ENCODE measurements at regions not wholly inside any gene's neighbourhood (a gene's known extent, or its start where the extent isn't known, plus 50 kb on each side); places are given as distances from the start of the nearest gene placed in this dataset.

DNA sequence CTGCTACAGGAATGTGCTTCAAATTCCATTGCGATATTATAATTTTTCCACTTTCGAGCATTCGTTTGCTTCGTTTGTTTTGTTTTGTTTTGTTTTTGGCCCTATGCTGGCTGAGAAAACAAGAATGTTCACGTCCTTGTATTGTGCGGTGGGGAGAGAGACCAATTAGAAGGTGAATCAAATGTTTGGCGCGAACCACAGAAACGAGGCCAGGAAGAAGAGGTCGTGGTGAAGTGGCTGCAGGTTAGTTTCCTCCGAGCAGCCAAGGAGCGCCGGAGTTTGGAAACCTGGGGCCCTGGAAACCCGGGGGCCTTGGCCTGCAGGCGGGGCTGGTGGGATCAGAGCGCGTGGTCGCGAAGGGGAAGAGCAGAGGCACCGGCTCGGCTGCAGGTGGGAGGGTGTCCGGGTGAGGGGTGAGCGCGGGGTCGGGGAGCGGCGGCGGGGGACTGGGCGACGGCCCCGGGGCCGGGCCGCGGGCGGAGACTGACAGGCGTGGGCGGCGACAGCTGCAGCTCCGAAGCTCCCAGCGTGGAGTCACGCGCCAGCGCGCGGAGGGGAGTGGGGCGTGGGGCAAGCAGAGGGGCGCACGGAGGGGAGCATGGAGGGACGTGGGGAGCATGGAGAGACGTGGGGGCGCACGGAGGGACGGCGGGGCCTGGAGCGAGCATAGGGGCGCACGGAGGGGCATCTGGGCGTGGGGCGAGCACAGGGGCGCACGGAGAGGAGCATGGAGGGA is 141.5 kb upstream of the PDE10A start:
- in situ Hi-C loops (cut with HindIII; ENCODE audit: low sequenced_read_pairs) = no loop called here
- DNase-seq (ENCODE audit: low read depth, low spot score) = no peak
- H3K4me3 ChIP-seq (ENCODE audit: low read depth, low read length) = no peak overlapping the region
- TF ChIP-seq, protein P1, sequence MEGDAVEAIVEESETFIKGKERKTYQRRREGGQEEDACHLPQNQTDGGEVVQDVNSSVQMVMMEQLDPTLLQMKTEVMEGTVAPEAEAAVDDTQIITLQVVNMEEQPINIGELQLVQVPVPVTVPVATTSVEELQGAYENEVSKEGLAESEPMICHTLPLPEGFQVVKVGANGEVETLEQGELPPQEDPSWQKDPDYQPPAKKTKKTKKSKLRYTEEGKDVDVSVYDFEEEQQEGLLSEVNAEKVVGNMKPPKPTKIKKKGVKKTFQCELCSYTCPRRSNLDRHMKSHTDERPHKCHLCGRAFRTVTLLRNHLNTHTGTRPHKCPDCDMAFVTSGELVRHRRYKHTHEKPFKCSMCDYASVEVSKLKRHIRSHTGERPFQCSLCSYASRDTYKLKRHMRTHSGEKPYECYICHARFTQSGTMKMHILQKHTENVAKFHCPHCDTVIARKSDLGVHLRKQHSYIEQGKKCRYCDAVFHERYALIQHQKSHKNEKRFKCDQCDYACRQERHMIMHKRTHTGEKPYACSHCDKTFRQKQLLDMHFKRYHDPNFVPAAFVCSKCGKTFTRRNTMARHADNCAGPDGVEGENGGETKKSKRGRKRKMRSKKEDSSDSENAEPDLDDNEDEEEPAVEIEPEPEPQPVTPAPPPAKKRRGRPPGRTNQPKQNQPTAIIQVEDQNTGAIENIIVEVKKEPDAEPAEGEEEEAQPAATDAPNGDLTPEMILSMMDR (IDR thresholded peaks at IDR 0.05; ENCODE audit: low read depth, low read length) = no peak

DNA sequence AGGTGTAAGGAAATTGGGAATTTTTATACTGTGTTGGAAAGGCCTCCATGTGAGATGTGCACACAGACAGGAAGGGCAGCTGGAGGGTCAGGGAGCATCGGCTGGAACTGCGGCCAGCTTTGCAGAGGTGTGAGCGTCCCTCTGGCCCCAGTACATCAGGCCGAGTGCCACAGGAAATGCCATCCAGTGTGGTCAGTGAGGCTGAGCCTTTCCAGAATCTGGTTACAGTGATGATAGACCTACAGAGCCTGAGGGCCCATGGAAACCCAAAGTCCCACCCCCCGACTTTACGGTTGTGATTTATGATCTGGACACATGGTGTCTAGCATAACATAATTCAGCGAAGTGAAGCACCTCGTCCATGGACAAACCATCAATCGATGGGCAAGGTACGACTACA is 137.3 kb upstream of the PDE10A start:
- TF ChIP-seq, protein P1 (IDR thresholded peaks at IDR 0.05; ENCODE audit: low read depth, low read length) = no peak
- in situ Hi-C loops (cut with HindIII; ENCODE audit: low sequenced_read_pairs) = no loop called here
- H3K4me3 ChIP-seq (ENCODE audit: low read depth, low read length) = no peak overlapping the region
- no peak for DNase-seq (ENCODE audit: low read depth, low spot score)

DNA sequence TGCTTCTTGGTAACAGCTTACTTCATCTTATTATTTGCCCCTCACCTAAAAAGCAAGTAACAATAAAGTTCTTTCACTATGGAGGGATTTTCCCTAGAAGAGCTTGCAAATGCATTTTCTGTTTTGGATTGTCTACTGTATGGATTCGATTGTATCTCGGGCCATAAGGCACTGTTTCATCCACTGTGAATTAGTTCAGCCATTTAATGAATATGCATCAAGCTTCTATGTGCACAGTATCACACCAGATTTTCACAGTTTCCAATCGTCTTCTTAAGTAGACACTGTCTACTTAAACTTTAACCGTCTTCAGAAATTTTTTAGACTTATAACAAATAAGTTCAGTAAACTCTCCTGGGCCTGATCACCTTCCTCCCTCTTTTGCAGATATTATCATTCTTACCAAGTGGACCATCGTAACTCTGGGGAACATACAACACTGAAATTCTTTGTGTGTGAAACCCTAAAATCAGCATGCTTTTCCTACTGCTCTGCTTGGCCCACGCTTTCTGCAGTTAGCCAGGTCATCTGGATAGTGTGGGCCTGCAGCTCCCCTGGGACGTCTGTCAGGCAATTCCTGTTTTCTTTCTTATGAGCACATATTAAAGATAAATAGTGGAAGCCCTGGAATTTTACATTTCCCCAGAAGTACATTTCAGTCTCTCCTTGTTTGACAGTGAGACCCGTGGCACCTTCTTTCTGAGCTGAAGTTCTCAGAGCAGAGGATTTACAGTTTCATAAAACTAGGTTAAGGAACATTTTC is 136.5 kb upstream of the PDE10A start:
- in situ Hi-C loops (cut with HindIII; ENCODE audit: low sequenced_read_pairs) = no loop called here
- H3K4me3 ChIP-seq (ENCODE audit: low read depth, low read length) = no peak overlapping the region
- DNase-seq (ENCODE audit: low read depth, low spot score) = peak; percentile 16
- TF ChIP-seq, protein P1 (IDR thresholded peaks at IDR 0.05; ENCODE audit: low read depth, low read length) = no peak

DNA sequence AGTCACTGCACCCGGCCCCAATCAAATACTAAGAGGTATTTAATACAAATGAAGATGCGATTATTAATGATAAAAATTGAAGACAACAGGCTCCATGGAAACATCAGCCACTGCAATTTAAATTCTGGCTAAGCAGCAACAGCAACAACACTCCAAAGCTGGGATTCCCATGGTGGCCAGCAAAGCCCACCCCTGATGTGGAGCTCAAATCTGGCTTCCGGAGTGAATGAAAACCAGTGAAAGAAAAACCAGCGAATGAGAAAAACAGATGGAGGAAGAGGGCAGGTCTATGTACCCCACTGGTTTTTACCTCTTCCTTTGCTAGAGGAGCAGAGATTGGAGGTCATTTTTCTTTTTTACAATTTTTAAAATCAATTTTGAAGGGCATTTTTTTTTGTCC is 135.9 kb upstream of the PDE10A start:
- TF ChIP-seq, protein P1 (IDR thresholded peaks at IDR 0.05; ENCODE audit: low read depth, low read length) = no peak
- no peak overlapping the region for H3K4me3 ChIP-seq (ENCODE audit: low read depth, low read length)
- no peak for DNase-seq (ENCODE audit: low read depth, low spot score)
- in situ Hi-C loops (cut with HindIII; ENCODE audit: low sequenced_read_pairs) = no loop called here

DNA sequence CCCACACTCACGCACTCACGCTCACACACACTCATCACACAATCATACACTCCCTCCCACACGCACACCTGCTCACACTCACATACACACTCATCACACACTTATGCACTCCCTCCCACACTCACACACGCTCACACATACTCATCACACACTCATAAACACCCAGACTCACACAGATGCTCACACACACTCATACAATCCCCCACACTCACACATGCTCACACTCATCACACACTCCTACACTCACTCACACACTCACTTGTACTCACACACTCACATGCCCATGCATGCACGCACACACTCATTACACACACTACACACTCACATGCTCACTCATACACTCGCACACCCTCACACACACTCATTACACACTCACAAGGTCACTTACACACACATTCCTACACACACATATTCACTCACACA is 131.1 kb upstream of the PDE10A start:
- H3K4me3 ChIP-seq (ENCODE audit: low read depth, low read length) = no peak overlapping the region
- in situ Hi-C loops (cut with HindIII; ENCODE audit: low sequenced_read_pairs) = no loop called here
- no peak for DNase-seq (ENCODE audit: low read depth, low spot score)
- TF ChIP-seq, protein P1 (IDR thresholded peaks at IDR 0.05; ENCODE audit: low read depth, low read length) = no peak

DNA sequence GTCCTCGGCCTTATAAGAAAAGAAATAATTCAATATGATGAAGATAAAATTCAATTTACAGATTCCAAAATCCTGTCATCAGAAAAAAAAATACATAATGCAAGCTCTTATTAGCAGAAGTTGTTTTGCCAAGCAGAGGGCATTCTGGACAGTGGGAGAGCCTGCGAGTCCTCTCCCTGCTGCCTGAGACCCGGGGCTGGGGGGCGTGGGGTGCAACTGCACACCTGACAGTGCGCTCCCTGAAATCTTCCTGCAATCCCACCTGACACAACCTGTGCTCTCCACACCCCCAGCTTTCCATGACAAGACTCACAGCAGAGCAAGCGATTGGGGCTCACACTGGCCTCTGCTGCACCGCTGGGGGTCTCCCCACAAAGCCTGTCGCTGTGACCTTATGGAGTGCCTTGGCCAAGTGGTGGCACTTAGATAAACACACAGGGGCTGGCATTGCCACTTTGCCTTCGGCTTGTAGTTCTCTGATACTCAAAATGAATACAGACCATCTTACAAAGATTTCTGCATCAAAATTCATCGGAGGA is 130.3 kb upstream of the PDE10A start:
- H3K4me3 ChIP-seq (ENCODE audit: low read depth, low read length) = no peak overlapping the region
- in situ Hi-C loops (cut with HindIII; ENCODE audit: low sequenced_read_pairs) = no loop called here
- TF ChIP-seq, protein P1 (IDR thresholded peaks at IDR 0.05; ENCODE audit: low read depth, low read length) = no peak
- no peak for DNase-seq (ENCODE audit: low read depth, low spot score)
